WTC11 (cell line): ENCODE measurements at regions not wholly inside any gene's neighbourhood (a gene's known extent, or its start where the extent isn't known, plus 50 kb on each side); places are given as distances from the start of the nearest gene placed in this dataset.

Experiments used
- ETV6 ChIP-seq: sonication (generic); formaldehyde crosslinking; IDR thresholded peaks from 2 replicates; pipeline ENCODE4 v1.8.1; 2022; ENCODE audit warnings: mild to moderate bottlenecking, missing genetic modification reagents
- TF ChIP-seq, protein P1 (sequence below): fragments of 200-600 bp; IDR thresholded peaks from 2 replicates; pipeline ENCODE4 v1.8.0; 2022; ENCODE audit warnings: antibody characterized with exemption

DNA sequence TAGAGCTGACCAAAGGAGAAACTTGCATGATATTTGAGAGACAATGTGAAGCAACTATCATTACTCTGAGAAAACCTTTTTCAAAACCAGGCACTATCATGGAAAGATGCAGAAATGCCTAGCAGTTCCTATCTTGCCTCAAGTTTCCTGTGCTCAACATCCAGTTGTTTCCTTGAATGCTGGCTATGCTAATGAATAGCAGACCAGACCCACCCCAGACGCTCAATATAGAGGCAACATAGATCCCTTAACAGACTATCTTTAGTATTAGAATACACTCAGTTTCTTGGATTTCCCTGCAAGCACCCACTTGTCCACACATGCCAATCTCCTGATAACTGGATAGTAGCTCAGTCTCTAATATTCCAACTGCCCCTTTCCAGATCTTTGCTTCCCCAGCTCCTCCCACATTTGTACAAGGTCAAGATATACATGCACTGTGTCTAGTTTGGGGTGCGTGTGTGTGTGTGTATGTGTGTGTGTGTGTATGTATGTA, 93.3 kb upstream of the PCSK5 start:
- TF ChIP-seq, protein P1, sequence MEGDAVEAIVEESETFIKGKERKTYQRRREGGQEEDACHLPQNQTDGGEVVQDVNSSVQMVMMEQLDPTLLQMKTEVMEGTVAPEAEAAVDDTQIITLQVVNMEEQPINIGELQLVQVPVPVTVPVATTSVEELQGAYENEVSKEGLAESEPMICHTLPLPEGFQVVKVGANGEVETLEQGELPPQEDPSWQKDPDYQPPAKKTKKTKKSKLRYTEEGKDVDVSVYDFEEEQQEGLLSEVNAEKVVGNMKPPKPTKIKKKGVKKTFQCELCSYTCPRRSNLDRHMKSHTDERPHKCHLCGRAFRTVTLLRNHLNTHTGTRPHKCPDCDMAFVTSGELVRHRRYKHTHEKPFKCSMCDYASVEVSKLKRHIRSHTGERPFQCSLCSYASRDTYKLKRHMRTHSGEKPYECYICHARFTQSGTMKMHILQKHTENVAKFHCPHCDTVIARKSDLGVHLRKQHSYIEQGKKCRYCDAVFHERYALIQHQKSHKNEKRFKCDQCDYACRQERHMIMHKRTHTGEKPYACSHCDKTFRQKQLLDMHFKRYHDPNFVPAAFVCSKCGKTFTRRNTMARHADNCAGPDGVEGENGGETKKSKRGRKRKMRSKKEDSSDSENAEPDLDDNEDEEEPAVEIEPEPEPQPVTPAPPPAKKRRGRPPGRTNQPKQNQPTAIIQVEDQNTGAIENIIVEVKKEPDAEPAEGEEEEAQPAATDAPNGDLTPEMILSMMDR, result no peak
- no peak for TF ChIP-seq ETV6 (CRISPR knock-in tag)
